ENCODE measurements at regions not wholly inside any gene's neighbourhood (a gene's known extent, or its start where the extent isn't known, plus 50 kb on each side); places are given as distances from the start of the nearest gene placed in this dataset.

GRCh38 chr19:27780367-27781075 lies 1432.4 kb downstream of the UQCRFS1 start:
- no peak for DNase-seq (ENCODE audit: low spot score in 2 of 2)
- ATAC-seq (ENCODE audit: low read depth): no peak
- H3K4me3 Mint-ChIP-seq: peak overlapping the region; percentile 69
- peaks cover 16% of the 10 kb centered on the region for H3K4me1 Mint-ChIP-seq
- peaks cover 31% of the 10 kb centered on the region for H3K36me3 Mint-ChIP-seq
- H3K9me3 Mint-ChIP-seq: peaks cover 8% of the 10 kb centered on the region
- H3K27me3 Mint-ChIP-seq: no peaks in the 10 kb centered on the region
- peak overlapping the region; percentile 73 for H3K27ac Mint-ChIP-seq

- Mint-ChIP-seq H3K27me3 (no peaks in the 10 kb centered on the region), H3K4me1 (peaks cover 15% of the 10 kb centered on the region), H3K27ac (peak overlapping the region; percentile 73), H3K9me3 (peaks cover 10% of the 10 kb centered on the region), H3K4me3 (peak overlapping the region; percentile 69), H3K36me3 (peaks cover 31% of the 10 kb centered on the region)
- ATAC-seq (ENCODE audit: low read depth) (peak; percentile 97), DNase-seq (ENCODE audit: low spot score in 2 of 2) (peak in 1 of 2 donors; percentile 27)
Measured at GRCh38 chr19:27779954-27780353, 1433.0 kb downstream of the UQCRFS1 start.

DNA sequence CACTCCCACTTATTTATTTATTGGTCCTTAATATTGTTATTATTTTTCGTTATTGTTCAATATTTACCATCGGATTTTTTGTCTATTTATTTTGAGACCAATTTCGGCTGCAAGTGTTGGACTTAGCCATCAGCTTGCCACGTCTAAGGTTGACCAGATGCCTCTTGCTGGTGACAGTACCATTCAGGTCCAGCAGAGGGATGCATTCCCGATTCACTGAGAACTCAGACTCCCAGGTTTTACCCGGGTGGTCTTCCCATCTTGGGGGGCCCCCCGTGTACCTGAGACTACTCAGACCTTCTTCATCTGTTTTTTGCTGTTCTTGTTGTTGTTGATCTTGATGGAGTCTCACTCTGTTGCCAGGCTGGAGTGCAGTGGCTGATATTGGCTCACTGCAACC lies 1435.2 kb downstream of the UQCRFS1 start:
- Mint-ChIP-seq H3K36me3 (peaks cover 49% of the 10 kb centered on the region), H3K9me3 (peaks cover 24% of the 10 kb centered on the region), H3K4me3 (no peak overlapping the region), H3K27ac (no peak overlapping the region), H3K4me1 (peaks cover 12% of the 10 kb centered on the region), H3K27me3 (no peaks in the 10 kb centered on the region)
- ATAC-seq (ENCODE audit: low read depth): no peak
- DNase-seq (ENCODE audit: low spot score in 2 of 2): no peak

DNA sequence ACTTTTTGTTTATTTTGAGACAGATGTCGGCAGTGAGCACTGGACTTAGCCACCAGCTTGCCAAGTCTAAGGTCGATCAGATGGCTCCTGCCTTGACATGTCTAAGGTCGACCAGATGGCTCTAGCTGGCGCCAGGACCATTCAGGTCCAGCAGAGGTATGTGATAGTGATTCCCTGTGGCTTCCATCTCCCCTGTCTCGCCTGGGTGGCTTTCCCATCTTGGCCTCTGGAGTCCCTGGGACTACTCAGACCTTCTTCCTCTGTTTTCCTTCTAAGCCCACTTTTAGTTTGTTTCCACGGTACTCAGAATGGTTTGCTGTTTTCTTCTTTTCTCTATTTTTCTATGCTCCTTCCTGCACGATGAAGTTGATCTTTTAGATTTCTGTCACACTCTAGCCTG lies 1435.7 kb downstream of the UQCRFS1 start:
- Mint-ChIP-seq H3K4me1 (peaks cover 12% of the 10 kb centered on the region), H3K27ac (no peak overlapping the region), H3K27me3 (no peaks in the 10 kb centered on the region), H3K36me3 (peaks cover 54% of the 10 kb centered on the region), H3K4me3 (no peak overlapping the region), H3K9me3 (peaks cover 26% of the 10 kb centered on the region)
- no peak for ATAC-seq (ENCODE audit: low read depth)
- no peak for DNase-seq (ENCODE audit: low spot score in 2 of 2)

DNA sequence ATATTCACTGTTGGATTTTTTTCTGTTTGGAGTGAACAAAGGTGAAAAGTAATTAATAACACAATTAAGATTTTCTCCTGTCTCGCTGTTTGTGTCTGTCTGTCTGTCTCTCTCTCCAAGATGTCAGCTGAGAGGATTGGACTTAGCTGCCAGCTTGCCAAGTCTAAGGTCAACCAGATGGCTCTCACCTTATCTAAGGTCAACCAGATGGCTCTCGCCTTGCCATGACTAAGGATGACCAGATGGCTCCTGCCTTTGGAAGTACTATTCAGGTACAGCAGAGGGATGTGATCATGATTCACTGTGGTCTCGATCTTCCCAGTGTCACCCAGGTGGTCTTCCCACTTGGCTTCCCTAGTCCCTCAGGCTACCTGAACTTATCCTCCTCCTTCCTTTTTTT lies 1436.4 kb downstream of the UQCRFS1 start:
- H3K4me1 Mint-ChIP-seq: peaks cover 12% of the 10 kb centered on the region
- DNase-seq (ENCODE audit: low spot score in 2 of 2) (no peak), ATAC-seq (ENCODE audit: low read depth) (no peak)
- peaks cover 31% of the 10 kb centered on the region for H3K9me3 Mint-ChIP-seq
- peaks cover 58% of the 10 kb centered on the region for H3K36me3 Mint-ChIP-seq
- H3K27ac Mint-ChIP-seq: no peak overlapping the region
- H3K4me3 Mint-ChIP-seq: no peak overlapping the region
- no peaks in the 10 kb centered on the region for H3K27me3 Mint-ChIP-seq

DNA sequence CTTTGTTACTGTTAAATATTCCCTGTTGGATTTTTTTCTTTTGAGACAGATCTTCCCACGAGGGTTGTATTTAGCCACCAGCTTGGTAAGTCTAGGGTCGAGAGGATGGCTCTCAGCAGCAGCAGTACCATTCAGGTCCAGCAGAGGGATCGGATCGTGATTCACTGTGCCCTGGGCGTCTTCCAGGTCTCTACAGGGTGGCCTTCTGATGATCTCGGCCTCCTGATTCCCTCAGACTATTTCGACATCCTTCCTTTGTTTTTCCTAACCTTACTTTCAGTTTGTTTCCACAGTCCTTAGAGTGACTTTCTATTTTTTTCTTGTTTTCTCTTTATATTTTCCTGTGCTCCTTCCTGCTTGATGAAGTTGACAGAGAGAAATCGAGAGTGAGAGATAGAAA lies 1436.9 kb downstream of the UQCRFS1 start:
- Mint-ChIP-seq H3K4me1 (peaks cover 12% of the 10 kb centered on the region), H3K9me3 (peaks cover 33% of the 10 kb centered on the region), H3K36me3 (peaks cover 59% of the 10 kb centered on the region), H3K27ac (no peak overlapping the region), H3K4me3 (no peak overlapping the region), H3K27me3 (no peaks in the 10 kb centered on the region)
- DNase-seq (ENCODE audit: low spot score in 2 of 2): no peak
- ATAC-seq (ENCODE audit: low read depth): no peak

- DNase-seq (ENCODE audit: low spot score in 2 of 2) (no peak), ATAC-seq (ENCODE audit: low read depth) (no peak)
- H3K4me3 Mint-ChIP-seq: no peak overlapping the region
- peaks cover 33% of the 10 kb centered on the region for H3K9me3 Mint-ChIP-seq
- no peaks in the 10 kb centered on the region for H3K27me3 Mint-ChIP-seq
- peaks cover 6% of the 10 kb centered on the region for H3K4me1 Mint-ChIP-seq
- no peak overlapping the region for H3K27ac Mint-ChIP-seq
- H3K36me3 Mint-ChIP-seq: peaks cover 59% of the 10 kb centered on the region
Measured at GRCh38 chr19:27775395-27775794, 1437.6 kb downstream of the UQCRFS1 start.

DNA sequence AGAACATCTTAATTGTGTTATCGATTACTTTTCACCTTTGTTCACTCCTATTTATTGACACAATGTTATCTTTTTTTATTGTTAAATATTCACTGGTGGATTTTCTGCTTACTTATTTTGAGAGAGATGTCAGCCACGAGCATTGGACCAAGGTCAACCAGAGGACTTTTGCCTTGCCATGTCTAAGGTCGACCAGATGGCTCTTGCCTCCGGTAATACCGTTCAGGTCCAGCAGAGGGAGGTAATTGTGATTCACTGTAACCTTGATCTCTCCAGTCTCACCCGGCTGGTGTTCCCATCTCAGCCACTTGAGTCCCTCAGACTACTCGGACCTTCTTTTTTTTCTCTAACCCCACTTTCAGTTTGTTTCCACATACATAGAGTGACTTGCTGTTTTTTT lies 1438.1 kb downstream of the UQCRFS1 start:
- Mint-ChIP-seq H3K4me1 (peaks cover 2% of the 10 kb centered on the region), H3K27ac (no peak overlapping the region), H3K27me3 (no peaks in the 10 kb centered on the region), H3K9me3 (peaks cover 36% of the 10 kb centered on the region), H3K36me3 (peaks cover 59% of the 10 kb centered on the region), H3K4me3 (no peak overlapping the region)
- ATAC-seq (ENCODE audit: low read depth) (peak; percentile 51), DNase-seq (ENCODE audit: low spot score in 2 of 2) (peak in 1 of 2 donors; percentile 18)

DNA sequence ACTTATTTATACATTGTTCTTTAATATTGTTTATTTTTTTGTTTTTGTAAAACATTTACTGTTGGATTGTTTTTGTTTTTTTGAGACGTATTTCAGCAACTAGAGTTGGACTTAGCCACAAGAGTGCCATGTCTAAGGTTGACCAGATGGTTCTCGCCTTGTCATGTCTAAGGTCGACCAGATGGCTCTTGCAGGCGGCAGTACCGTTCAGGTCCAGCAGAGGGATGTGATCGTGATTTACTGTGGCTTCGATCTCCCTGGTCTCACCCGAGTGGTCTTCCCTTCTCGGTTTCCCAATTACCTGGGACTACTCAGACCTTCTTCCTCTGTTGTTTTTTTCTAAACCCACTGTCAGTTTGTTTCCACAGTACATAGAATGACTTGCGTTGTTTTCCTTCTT lies 1438.6 kb downstream of the UQCRFS1 start:
- no peaks in the 10 kb centered on the region for H3K4me1 Mint-ChIP-seq
- peaks cover 58% of the 10 kb centered on the region for H3K36me3 Mint-ChIP-seq
- peaks cover 37% of the 10 kb centered on the region for H3K9me3 Mint-ChIP-seq
- H3K27ac Mint-ChIP-seq: no peak overlapping the region
- no peaks in the 10 kb centered on the region for H3K27me3 Mint-ChIP-seq
- no peak overlapping the region for H3K4me3 Mint-ChIP-seq
- ATAC-seq (ENCODE audit: low read depth): no peak
- no peak for DNase-seq (ENCODE audit: low spot score in 2 of 2)

DNA sequence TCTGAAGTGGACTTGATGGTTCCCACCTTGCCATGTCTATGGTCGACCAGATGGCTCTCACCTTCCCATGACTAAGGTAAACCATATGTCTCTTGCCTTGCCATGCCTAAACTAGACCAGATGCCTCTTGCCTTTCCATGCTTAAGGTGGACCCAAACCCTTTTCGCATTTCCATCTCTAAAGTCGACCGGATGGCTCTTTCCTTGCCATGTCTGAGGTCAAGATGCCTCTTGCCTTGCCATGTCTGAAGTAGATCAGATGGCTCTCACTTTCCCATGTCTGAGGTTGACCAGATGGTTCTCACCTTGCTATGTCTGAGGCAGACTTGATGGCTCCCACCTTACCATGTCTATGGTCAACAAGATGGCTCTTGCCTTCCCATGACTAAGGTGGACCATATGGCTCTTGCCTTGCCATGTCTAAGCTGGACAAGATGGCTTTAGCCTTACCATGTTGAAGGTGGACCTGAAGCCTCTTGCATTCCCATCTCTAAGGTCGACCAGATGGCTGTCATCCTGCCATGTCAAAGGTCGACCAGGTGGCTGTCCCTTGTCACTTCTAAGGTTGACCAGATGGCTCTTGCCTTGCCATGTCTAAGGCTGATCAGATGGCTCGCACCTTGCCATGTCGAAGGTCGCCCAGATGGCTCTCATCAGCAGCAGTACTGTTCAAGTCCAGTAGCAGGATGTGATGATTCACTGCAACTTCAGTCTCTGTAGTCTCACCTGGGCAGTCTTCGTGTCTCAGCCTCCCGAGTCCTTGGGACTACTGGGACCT lies 1439.4 kb downstream of the UQCRFS1 start:
- no peak overlapping the region for H3K27ac Mint-ChIP-seq
- H3K27me3 Mint-ChIP-seq: no peaks in the 10 kb centered on the region
- DNase-seq (ENCODE audit: low spot score in 2 of 2) (no peak), ATAC-seq (ENCODE audit: low read depth) (no peak)
- H3K4me3 Mint-ChIP-seq: no peak overlapping the region
- H3K36me3 Mint-ChIP-seq: peaks cover 53% of the 10 kb centered on the region
- H3K4me1 Mint-ChIP-seq: no peaks in the 10 kb centered on the region
- peaks cover 34% of the 10 kb centered on the region for H3K9me3 Mint-ChIP-seq

DNA sequence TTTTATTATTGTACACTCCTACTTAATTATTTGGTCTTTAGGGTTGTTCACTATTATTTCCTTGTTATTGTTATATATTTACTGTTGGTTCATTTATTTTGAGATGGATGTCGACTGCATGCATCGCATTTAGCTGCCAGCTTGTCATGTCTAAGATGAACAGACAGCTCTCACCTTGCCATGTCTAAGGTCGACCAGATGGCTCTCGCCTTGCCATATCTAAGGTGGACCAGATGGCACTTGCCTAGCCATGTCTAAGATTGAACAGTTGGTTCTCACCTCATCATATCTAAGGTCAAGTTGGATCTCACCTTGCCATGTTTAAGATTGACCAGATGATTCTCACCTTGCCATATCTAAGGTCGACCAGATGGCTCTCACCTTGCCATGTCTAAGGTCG lies 1440.9 kb downstream of the UQCRFS1 start:
- DNase-seq (ENCODE audit: low spot score in 2 of 2) (no peak), ATAC-seq (ENCODE audit: low read depth) (no peak)
- Mint-ChIP-seq H3K9me3 (peaks cover 30% of the 10 kb centered on the region), H3K4me1 (no peaks in the 10 kb centered on the region), H3K27ac (no peak overlapping the region), H3K36me3 (peaks cover 44% of the 10 kb centered on the region), H3K27me3 (no peaks in the 10 kb centered on the region), H3K4me3 (no peak overlapping the region)

DNA sequence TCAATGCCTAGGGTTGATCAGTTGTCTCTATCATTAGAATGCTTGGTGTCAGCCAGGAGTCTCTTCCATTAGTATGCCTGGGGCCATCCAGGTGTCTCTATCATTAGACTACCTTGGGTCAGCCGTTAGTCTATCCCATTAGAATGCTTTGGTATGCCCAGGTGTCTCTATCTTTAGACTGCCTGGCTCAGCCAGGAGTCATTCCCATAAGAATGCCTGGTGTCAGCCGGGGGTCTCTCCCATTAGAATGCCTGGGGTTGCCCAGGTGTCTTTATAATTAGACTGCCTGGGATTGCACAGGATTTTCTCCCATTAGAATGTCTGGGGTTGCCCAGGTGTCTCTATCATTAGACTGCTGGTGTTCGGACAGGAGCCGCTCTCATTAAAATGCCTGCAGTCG lies 1442.9 kb downstream of the UQCRFS1 start:
- Mint-ChIP-seq H3K9me3 (peaks cover 31% of the 10 kb centered on the region), H3K27ac (no peak overlapping the region)

GRCh38 chr19:27767234-27767633 lies 1445.7 kb downstream of the UQCRFS1 start:
- no peak for ATAC-seq (ENCODE audit: low read depth)
- peaks cover 5% of the 10 kb centered on the region for H3K36me3 Mint-ChIP-seq

More for the DNA sequence above, 1442.9 kb downstream of the UQCRFS1 start:
- Mint-ChIP-seq H3K4me3 (no peak overlapping the region), H3K36me3 (peaks cover 31% of the 10 kb centered on the region), H3K4me1 (no peaks in the 10 kb centered on the region), H3K27me3 (no peaks in the 10 kb centered on the region)
- ATAC-seq (ENCODE audit: low read depth) (no peak), DNase-seq (ENCODE audit: low spot score in 2 of 2) (no peak)

GRCh38 chr19:27765912-27766725 lies 1446.8 kb downstream of the UQCRFS1 start:
- Mint-ChIP-seq H3K4me3 (no peak overlapping the region), H3K27me3 (no peaks in the 10 kb centered on the region), H3K9me3 (peaks cover 13% of the 10 kb centered on the region), H3K27ac (no peak overlapping the region), H3K36me3 (no peaks in the 10 kb centered on the region), H3K4me1 (no peaks in the 10 kb centered on the region)
- no peak for DNase-seq (ENCODE audit: low spot score in 2 of 2)
- no peak for ATAC-seq (ENCODE audit: low read depth)

More at GRCh38 chr19:27767234-27767633, 1445.7 kb downstream of the UQCRFS1 start:
- Mint-ChIP-seq H3K4me1 (no peaks in the 10 kb centered on the region), H3K27ac (no peak overlapping the region), H3K4me3 (no peak overlapping the region), H3K9me3 (peaks cover 18% of the 10 kb centered on the region), H3K27me3 (no peaks in the 10 kb centered on the region)
- DNase-seq (ENCODE audit: low spot score in 2 of 2): no peak

Data from memory B cell (primary cell).